Vagina (tissue), 2 donors: ENCODE measurements at regions not wholly inside any gene's neighbourhood (a gene's known extent, or its start where the extent isn't known, plus 50 kb on each side); places are given as distances from the start of the nearest gene placed in this dataset.

Source experiments
- DNase-seq, 2 donors: peaks; one replicate each; pipeline ENCODE4 v3.0.0-alpha.2; 2017; ENCODE audit errors: extremely low spot score in 2 of 2
- H3K27ac ChIP-seq: fragments of 200-600 bp; sonication (generic); one replicate; pipeline ENCODE4 v1.5.1; 2019
- H3K27me3 ChIP-seq: fragments of 200-600 bp; sonication (generic); one replicate; pipeline ENCODE4 v1.5.1; 2019
- H3K36me3 ChIP-seq, 2 donors: fragments of 200-600 bp; sonication (generic); one replicate each; pipeline ENCODE4 v1.5.1; 2017 to 2019
- H3K4me1 ChIP-seq: fragments of 200-600 bp; sonication (generic); one replicate; pipeline ENCODE4 v1.5.1; 2019
- H3K4me3 ChIP-seq, 2 donors: fragments of 200-600 bp; sonication (generic); 1 replicate in 1 of 2; 2 replicates in 1 of 2; pipeline ENCODE4 v1.5.1; 2016 to 2019
- H3K9me3 ChIP-seq: fragments of 200-600 bp; sonication (generic); one replicate; pipeline ENCODE4 v1.5.1; 2019
- POLR2A ChIP-seq, 2 donors: fragments of 450-650 bp; IDR thresholded peaks; one replicate each; pipeline ENCODE4 v1.6.1; 2017; ENCODE audit warnings: antibody characterized with exemption in 2 of 2, mild to moderate bottlenecking in 2 of 2, moderate library complexity in 2 of 2
- POLR2AphosphoS5 ChIP-seq, 2 donors: sonication (generic); formaldehyde crosslinking; IDR thresholded peaks; one replicate each; pipeline ENCODE4 v1.9.0; 2017; ENCODE audit warnings: antibody characterized with exemption in 2 of 2, mild to moderate bottlenecking in 2 of 2, low read depth in 1 of 2; ENCODE audit not compliant: insufficient read depth in 1 of 2
- intact Hi-C: fragments of 100-400 bp; cut with DNase I; formaldehyde crosslinking; loops from one replicate; pipeline ENCODE4 v1.15.1; 2023
- TF ChIP-seq, protein P1 (sequence below), 3 experiments: fragments of 450-650 bp in 2 of 3; fragments of 200-600 bp in 1 of 3; sonication (generic) in 1 of 3; IDR thresholded peaks; one replicate each; pipeline ENCODE4 v1.5.1; 2017 to 2019; ENCODE audit warnings: antibody characterized with exemption in 3 of 3, mild to moderate bottlenecking in 2 of 3, moderate library complexity in 2 of 3

- H3K36me3 ChIP-seq, result no peaks in the 10 kb centered on the region
- DNase-seq, result no peak
- H3K4me1 ChIP-seq, result peaks cover 16% of the 10 kb centered on the region
- no peaks in the 10 kb centered on the region for H3K27me3 ChIP-seq
- TF ChIP-seq POLR2AphosphoS5 (IDR thresholded peaks at IDR 0.05; ENCODE audit: insufficient read depth in 1 of 2, low read depth in 1 of 2) (peak in 1 of 2 donors; percentile 89), POLR2A (IDR thresholded peaks at IDR 0.05) (no peak)
- intact Hi-C loops, result no loop called here
- no peak overlapping the region for H3K4me3 ChIP-seq
- H3K27ac ChIP-seq, result peak overlapping the region; percentile 3
- no peaks in the 10 kb centered on the region for H3K9me3 ChIP-seq
Observed at GRCh38 chr4:99723612-99724011, 66.0 kb upstream of the C4orf54 start.

- intact Hi-C loops, result no loop called here
- no peak for TF ChIP-seq POLR2AphosphoS5 (IDR thresholded peaks at IDR 0.05; ENCODE audit: insufficient read depth in 1 of 2, low read depth in 1 of 2)
- TF ChIP-seq, protein P1, sequence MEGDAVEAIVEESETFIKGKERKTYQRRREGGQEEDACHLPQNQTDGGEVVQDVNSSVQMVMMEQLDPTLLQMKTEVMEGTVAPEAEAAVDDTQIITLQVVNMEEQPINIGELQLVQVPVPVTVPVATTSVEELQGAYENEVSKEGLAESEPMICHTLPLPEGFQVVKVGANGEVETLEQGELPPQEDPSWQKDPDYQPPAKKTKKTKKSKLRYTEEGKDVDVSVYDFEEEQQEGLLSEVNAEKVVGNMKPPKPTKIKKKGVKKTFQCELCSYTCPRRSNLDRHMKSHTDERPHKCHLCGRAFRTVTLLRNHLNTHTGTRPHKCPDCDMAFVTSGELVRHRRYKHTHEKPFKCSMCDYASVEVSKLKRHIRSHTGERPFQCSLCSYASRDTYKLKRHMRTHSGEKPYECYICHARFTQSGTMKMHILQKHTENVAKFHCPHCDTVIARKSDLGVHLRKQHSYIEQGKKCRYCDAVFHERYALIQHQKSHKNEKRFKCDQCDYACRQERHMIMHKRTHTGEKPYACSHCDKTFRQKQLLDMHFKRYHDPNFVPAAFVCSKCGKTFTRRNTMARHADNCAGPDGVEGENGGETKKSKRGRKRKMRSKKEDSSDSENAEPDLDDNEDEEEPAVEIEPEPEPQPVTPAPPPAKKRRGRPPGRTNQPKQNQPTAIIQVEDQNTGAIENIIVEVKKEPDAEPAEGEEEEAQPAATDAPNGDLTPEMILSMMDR (IDR thresholded peaks at IDR 0.05), result no peak
- TF ChIP-seq POLR2A (IDR thresholded peaks at IDR 0.05), result no peak
Observed at GRCh38 chr4:99722725-99723124, 65.1 kb upstream of the C4orf54 start.

DNA sequence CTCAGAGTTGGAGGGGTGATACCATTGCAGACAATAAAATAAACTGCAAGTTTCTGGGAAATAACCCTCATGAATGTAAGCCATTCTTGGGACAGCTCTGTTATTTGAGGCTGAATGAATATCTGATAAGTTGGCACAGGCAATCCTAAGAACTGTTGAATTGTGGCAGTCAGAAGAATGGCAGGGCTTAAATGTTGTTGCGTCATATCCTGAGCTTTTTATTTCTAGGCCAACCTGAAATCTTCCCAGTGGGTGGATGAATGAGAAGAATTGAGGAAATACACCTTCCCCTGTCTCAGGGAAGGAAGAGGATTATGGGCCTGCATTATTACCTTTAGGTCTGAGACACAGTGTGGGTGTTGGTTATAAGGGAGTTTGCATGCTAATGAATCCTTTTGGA lies 64.4 kb upstream of the C4orf54 start:
- Histone ChIP-seq H3K4me3 (no peak overlapping the region), H3K9me3 (no peaks in the 10 kb centered on the region), H3K27ac (no peak overlapping the region), H3K27me3 (no peaks in the 10 kb centered on the region), H3K4me1 (peaks cover 16% of the 10 kb centered on the region), H3K36me3 (no peaks in the 10 kb centered on the region)
- no peak for DNase-seq
- TF ChIP-seq, protein P1 (IDR thresholded peaks at IDR 0.05), result no peak
- no peak for TF ChIP-seq POLR2A (IDR thresholded peaks at IDR 0.05)
- peak in 1 of 2 donors; percentile 18 for TF ChIP-seq POLR2AphosphoS5 (IDR thresholded peaks at IDR 0.05; ENCODE audit: insufficient read depth in 1 of 2, low read depth in 1 of 2)
- intact Hi-C loops, result no loop called here

More at GRCh38 chr4:99722725-99723124, 65.1 kb upstream of the C4orf54 start:
- Histone ChIP-seq H3K4me3 (no peak overlapping the region), H3K27me3 (no peaks in the 10 kb centered on the region), H3K27ac (peak overlapping the region; percentile 48), H3K9me3 (no peaks in the 10 kb centered on the region), H3K36me3 (no peaks in the 10 kb centered on the region), H3K4me1 (peaks cover 16% of the 10 kb centered on the region)
- DNase-seq, result no peak

- H3K4me1 ChIP-seq, result peaks cover 16% of the 10 kb centered on the region
- TF ChIP-seq POLR2A (IDR thresholded peaks at IDR 0.05) (no peak), POLR2AphosphoS5 (IDR thresholded peaks at IDR 0.05; ENCODE audit: insufficient read depth in 1 of 2, low read depth in 1 of 2) (no peak)
- TF ChIP-seq, protein P1 (IDR thresholded peaks at IDR 0.05), result no peak
- H3K4me3 ChIP-seq, result no peak overlapping the region
- no peak for DNase-seq
- no peaks in the 10 kb centered on the region for H3K27me3 ChIP-seq
- intact Hi-C loops, result no loop called here
- no peaks in the 10 kb centered on the region for H3K9me3 ChIP-seq
- no peak overlapping the region for H3K27ac ChIP-seq
- no peaks in the 10 kb centered on the region for H3K36me3 ChIP-seq
Observed at GRCh38 chr4:99720206-99720605, 62.6 kb upstream of the C4orf54 start.

DNA sequence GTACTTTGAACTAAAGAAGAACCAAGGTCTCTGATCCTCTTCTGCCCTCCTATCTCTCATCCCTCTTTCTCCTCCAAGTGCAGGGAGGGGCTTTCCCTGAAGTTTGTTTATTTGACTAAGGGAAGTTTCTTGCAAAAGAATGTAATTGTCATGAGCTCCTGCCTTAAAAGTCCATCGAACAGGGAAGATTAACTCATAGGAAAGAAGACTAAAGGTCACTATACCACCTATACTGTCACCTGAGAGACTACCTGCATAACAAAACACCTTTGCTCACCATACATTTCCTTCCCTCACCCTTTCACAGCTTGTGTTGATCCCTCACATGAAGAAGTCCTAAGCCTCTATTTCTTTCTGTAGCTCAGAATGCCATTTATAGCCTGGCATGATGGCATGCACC lies 59.4 kb upstream of the C4orf54 start:
- no peaks in the 10 kb centered on the region for H3K27me3 ChIP-seq
- no peaks in the 10 kb centered on the region for H3K36me3 ChIP-seq
- H3K9me3 ChIP-seq, result no peaks in the 10 kb centered on the region
- no peaks in the 10 kb centered on the region for H3K4me1 ChIP-seq
- intact Hi-C loops, result no loop called here
- TF ChIP-seq POLR2AphosphoS5 (IDR thresholded peaks at IDR 0.05; ENCODE audit: insufficient read depth in 1 of 2, low read depth in 1 of 2), result no peak
- TF ChIP-seq, protein P1 (IDR thresholded peaks at IDR 0.05), result no peak
- DNase-seq, result no peak
- H3K4me3 ChIP-seq, result no peak overlapping the region
- no peak overlapping the region for H3K27ac ChIP-seq
